Activated CD8-positive, alpha-beta memory T cell treated with anti-CD3 and anti-CD28 coated beads, Interleukin-2, amount 50 U/mL, for 1 hour (primary cell): ENCODE measurements at regions not wholly inside any gene's neighbourhood (a gene's known extent, or its start where the extent isn't known, plus 50 kb on each side); places are given as distances from the start of the nearest gene placed in this dataset.
"Not testable (repeated sequence)": the region's sequence is repeated elsewhere in the genome, so short reads cannot be mapped to it uniquely, and the experiment has no call there.

Source experiments
- DNase-seq: peaks from one replicate; pipeline ENCODE4 v3.0.0-alpha.2; 2020; ENCODE audit errors: extremely low read depth

DNA sequence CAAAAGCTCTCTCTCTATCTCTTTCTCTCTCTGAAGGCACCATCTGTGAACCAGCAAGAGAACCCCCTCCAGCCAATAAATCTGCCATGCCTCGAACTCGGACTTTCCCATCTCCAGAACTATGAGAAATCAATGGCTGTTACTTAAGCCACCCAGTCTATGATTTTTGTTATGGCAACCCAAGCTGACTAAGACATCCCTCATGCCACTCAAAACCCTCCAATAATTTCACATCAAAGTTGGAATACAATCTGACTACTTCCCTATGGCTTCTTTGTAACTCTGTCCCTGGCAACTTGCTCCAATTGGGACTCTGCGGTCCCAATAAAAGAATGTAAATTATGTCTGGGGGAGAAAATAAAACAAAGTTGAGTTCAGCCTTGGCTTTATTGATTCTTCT is 265.7 kb downstream of the SHOX start:
- no peak for DNase-seq

DNA sequence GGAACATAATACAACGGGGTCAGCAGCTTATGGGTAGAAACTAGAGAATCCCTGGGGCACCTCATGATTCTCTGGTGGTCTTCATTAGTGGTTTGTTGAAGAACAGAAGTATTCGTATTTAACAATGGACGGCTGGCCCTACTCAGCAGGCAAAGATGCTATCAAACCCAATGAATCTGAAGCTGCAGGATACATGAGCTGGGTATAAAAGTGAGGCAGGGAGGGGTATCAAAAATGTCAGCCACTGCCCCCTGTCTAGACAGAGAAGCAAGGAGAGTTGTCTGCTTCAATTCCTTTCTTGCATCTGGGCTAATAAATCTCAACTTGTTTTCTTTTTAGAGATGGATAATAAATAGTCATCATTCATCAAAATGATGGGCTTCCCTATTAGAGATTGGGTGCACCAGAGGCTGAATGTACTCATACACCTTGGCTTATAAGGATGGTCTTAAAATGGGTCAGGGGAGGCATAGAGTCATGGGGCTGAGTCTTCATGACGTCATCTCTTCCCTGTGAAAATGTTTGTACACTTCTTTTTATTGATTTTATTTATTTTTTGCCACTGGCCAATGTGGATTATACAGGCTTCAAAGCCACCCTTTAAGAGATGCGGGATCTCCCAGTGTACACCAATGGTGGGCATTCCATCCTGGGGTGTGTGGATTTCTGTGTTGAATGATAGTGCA is 259.5 kb downstream of the SHOX start:
- DNase-seq, result no peak

DNA sequence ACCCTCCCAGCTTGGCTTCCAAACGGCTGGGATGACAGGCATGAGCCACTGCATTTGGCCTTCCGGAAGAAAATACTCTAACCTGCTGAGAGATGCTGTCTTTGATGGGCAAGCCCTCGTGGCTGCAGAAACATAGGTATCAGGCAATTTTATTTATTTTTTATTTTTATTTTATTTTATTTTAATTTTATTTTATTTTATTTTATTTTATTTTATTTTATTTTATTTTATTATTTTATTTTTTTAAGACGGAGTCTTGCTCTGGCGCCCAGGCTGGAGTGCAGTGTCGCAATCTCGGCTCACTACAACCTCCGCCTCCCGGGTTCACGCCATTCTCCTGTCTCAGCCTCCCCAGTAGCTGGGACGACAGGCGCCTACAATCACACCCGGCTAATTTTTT is 257.1 kb downstream of the SHOX start:
- not testable (repeated sequence) for DNase-seq

DNA sequence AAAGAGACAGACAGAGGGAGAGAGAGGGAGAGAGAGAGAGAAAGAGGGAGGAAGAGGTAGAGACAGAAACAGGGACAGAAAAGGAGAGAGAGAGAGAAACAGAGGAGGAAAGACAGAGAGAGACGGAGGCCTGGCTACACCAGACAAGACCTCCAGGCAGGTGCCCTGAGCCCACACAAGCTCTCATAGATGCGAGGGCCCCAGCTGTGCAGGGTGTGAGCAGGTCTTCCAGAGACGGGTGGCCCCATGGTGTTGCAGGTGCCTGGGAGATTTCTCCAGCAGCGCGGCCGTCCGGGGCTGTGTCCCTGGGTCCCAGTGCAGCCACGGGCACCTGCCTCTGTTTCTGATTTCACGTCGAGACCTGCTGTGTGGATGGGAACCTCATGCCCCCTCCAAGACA is 253.0 kb downstream of the SHOX start:
- no peak for DNase-seq

DNA sequence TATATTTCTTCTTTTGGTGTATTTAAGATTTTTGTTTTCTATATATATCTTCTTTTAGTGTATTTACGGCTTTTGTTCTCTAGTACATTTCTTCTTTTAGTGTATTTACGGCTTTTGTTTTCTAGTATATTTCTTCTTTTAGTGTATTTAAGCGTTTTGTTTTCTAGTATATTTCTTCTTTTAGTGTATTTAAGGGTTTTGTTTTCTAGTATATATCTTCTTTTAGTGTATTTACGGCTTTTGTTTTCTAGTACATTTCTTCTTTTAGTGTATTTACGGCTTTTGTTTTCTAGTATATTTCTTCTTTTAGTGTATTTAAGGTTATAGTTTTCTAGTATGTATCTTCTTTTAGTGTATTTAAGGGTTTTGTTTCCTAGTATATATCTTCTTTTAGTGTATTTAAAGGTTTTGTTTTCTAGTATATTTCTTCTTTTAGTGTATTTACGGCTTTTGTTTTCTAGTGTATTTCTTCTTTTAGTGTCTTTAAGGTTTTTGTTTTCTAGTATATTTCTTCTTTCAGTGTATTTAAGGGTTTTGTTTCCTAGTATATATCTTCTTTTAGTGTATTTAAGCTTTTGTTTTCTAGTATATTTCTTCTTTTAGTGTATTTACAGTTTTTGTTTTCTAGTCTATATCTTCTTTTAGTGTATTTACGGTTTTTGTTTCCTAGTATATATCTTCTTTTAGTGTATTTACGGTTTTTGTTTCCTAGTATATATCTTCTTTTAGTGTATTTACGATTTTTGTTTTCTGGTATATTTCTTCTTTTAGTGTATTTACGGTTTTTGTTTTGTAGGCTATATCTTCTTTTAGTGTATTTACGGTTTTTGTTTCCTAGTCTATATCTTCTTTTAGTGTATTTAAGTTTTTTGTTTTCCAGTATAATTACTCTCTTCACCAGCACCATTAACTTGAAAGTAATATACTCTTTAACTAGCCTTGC is 249.4 kb downstream of the SHOX start:
- not testable (repeated sequence) for DNase-seq

DNA sequence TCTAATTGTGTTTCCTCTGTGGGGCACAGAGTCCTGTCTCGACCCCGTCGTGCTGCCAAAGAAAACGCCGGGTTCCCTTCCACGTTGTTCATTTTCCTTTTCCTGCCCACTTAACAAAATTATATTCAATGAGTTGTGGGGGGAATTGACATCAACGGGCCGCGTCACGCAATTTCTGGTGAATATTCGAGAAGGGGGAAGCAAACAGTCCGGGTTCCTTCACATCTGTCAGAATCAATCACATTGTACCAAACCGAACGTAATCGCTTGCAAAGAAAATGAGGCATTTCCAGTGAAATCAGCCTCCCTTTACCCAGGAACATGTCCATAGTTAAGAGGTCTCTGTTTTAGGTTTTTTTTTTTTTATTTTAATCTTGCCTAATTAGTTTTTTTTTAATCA is 243.5 kb downstream of the SHOX start:
- DNase-seq, result no peak

DNA sequence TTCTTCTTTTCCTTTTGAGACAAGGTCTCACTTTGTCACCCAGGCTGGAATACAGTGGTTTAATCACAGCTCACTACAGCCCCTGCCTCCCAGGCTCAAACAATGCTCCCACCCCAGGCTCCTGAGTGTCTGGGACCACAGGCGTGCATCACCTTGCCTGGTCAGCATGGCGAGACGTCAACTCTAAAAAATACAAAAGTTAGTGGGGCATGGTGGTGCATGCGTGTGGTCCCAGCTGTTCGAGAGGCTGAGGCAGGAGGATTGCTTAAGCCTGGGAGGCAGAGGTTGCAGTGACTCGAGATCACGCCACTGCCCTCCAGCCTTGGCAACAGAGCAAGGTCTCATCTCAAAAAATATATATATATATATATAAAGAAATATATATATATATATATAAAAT is 242.4 kb downstream of the SHOX start:
- DNase-seq, result no peak

DNA sequence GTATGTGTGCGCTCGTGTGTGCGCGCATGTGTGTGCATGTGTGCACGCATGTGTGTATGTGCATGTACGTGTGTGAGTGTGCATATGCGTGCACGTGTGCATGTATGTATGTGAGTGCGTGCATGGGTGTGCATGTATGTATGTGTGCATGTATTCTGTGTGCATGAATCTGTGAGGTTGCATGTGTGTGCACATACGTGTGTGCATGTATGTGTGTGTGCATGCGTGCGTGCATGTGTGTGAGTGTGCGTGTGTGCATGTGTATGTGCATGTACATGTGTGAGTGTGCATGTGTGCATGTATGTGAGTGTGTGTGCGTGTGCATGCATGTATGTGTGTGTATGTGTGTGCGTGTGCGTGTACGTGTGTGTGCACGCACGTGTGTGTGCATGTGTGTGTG is 241.5 kb downstream of the SHOX start:
- no peak for DNase-seq

DNA sequence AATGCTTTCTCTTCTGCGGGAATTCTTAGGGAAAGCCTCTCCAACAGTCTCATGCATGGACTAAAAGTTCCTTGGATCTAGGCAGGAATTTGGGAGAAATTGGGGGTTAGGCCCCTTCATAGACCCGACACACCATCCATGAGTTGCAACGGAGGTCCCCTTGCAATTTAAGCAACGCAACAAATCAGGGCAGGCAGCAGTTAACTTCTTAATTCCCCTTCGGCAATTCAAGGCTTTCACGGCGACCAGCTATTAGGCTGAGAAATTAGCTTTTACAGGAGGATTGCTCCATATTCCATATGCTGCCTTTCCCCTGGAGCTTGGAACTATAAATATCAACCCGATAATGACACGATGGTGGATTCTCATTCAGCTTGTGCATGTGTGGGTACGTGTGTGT is 241.0 kb downstream of the SHOX start:
- DNase-seq, result no peak

DNA sequence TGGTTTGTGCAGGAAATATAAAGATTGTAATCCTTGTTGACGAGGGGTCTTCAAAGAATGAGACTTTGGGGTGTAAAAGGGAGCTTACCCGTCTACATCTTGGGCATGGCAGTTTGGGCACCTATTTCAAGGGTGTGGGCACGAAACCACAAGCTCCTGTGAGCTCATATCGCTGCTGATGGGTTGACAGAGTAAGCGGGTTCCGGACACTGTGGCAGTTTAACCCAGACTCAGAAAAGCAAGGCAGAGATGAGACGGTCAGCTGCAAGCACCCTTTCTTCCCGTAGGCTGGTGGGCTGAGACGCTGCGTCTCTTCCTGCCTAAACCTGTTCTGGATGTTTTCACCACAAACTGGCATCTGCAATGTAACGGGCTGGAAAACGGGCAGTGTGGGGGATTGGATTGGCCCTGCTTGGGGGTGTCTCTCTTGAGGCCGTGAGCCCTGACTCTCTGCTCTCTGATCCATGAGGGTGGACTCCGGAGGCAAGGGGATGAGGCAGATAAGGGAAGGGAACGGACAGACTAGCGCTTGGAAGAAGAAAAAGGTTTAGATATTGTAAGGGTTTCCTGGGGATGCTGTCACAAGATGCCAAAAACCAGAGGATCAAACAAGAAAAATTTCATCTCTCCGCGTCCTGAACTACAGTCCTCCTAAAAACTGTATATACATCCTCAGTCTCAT is 237.5 kb downstream of the SHOX start:
- DNase-seq, result no peak

DNA sequence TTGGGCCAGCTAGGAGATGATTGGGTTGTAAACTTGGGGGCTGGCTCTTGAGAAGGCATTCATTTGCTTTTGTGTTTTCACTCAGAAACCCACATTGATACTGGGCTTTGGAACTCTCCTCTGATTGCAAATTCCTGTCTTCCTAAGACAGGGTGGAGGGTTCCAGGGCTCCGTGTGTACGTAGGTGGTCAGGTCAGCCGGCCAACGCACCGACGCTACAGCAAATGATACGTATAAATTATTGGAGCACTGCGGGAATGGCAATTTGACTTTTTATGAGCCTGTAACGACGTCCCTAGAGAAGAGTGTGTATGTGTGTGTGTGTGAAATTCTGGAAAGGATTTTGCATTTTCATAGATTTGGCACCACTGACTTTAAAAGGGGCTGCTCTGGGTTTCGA is 236.9 kb downstream of the SHOX start:
- no peak for DNase-seq

DNA sequence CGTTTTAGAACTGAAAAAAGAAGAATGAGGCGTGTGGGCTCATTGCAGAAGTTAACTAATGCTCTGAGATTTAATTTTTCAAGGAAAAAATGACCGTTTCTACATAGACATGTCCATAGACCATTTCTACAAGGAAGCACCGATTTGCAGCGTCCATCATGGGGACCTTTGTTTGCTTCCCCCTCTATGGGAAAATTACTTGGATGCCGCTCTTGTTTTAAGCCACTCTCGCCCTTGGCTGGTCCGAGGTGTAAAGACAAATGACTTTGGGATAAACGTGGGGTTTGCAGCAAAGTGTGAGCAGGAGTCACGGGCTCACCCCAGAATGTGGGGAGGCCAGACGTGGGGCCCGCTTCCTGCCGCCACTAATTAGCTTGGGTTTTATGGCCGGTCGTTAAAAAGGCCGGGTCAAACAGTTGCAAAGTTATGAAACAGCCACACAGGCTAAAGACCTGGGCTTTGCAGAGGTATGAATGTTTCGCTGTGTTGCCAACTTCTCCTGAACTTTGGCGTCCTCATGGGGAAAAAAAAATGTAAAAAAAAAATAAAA is 235.9 kb downstream of the SHOX start:
- no peak for DNase-seq

DNA sequence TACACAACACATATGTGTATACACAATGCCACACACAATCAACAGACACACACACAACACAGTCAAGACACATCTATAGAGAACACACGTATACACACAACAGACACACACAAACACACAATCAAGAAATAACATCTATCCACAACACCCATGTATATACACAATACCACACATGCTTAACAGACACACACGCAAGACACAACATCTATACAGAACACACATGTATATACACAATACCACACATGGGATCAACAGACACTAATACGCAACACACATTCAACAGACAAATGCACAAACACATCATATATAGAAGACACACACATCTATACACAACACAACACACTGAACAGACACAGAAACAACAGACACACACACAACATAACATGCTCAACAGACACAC is 234.8 kb downstream of the SHOX start:
- no peak for DNase-seq

DNA sequence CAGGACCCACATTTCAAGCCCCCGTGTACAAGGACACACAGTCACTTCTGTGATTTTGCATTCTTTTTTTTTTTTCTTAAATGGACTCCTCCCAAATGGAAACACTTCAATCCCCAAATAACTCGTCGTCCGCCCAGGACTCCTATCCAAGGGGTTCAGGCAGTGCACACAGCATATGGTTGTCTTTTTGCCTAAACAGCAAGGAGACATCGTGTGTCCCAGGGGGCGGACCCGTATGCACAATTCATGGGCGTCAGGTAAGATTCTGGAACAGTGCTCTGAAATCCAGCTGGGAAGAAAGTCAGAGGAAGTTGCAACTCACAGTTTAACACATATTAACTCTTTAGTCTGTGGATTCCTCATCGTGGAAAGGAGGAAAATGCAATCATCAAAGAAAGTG is 231.3 kb downstream of the SHOX start:
- DNase-seq, result no peak

DNA sequence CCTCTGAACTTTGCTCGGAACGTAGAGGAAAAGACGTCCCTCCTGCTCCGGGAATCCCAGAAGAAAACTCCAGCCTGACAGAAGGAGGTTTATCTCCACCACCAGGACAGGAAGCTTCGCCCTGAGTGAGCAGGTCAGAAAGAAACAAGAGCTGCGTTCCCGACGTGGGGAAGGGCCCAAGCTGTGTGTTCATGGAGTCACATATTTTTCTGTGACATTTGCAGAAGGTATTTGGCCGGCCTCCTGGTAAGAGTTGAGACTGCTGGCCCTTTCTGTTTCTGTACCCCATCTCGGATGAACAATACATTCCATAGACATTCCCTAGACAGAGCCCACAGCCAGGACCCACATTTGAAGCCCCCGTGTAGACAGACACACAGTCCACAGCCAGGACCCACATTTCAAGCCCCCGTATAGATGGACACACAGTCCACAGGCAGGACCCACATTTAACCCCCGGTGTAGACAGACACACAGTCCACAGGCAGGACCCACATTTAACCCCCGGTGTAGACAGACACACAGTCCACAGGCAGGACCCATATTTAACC is 230.8 kb downstream of the SHOX start:
- DNase-seq, result no peak

DNA sequence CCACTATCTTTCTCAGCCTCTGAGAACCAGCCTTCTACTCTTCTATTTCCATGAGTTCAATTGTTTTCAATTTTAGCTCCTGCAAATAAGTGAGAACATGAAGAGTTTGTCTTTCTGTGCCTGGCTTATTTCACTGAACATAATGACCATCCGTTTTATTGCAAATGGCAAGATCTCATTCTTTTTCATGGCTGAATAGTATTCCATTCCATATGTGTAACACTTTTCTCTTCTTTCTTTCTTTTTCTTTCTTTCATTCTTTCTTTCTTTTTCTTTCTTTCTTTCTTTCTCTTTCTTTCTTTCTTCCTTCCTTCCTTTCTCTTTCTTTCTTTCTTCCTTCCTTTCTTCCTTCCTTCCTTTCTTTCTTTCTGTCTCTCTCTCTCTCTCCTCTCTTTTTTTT is 228.7 kb downstream of the SHOX start:
- no peak for DNase-seq

DNA sequence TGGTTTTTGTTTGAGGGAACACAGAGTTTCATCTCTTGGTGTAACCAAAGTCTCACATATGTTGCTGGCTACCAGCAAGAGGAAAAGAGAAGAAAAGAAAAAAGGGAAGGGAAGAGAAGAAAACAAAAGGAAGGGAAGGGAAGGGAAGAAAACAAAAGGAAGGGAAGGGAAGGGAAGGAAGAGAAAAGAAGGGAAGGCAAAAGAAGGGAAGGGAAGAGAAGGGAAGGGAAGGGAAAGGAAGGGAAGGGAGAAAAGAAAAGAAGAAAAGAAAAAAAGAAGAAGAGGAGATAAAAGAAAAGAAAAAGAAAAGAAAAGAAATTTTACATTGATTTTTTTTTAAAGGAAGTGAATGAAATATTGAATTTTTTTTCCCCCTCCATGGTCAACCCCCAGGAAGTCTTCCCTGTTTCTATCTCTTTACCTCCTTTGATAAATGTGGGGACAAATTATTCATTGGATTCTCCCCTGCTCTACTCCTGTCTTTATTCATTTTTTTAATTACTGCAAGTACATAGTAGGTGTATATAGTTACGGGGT is 228.0 kb downstream of the SHOX start:
- no peak for DNase-seq

DNA sequence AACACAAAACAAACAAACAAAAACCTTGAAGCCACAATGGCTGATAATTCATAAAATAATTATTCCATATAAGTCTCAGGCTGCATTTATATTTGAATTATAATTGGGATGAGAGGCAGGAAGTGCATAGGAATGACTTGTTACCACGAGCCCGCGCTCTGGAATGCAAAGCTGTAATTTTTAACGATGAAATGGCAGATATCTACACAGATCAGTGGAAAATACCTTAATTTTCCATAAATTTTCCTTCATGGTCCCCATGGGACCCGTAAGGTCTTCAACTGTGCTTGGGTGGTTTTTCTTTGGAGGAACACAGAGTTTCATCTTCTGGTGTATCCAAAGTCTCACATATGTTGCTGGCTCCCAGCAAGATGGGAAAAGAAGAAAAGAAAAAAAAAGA is 226.8 kb downstream of the SHOX start:
- no peak for DNase-seq

DNA sequence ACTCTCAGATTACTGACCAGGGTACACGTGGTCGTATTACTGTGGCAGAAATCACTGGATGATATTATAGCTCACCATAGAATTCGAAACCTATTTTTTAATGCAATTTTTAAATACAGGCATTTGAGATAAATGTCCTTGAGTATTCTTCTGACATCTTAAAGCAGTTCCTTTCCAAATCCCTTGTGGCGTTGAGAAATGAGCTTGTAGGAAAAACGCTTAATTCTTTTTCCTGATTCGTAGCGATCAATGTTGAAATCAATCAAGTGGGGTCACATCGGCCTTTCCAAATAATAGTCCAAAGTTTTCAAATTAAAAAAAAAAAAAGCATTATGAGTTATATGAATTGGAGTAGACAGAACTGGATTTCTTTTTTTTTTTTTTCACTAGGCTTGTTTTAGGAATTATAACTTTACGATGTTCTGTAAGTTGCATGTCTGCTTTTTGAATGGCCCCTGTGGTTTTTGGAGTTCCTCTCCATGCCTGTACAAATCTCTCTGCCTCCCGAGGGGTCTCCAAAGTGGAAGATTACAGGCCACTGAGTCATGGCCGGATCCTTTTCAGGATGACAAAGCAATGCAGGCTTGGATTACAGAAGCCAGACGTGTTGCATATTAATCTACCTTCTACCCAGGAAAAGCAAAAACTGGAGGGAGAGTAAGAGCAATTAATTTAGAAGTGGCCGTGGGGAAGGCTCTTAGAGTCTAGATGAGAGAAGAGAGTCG is 226.1 kb downstream of the SHOX start:
- no peak for DNase-seq

DNA sequence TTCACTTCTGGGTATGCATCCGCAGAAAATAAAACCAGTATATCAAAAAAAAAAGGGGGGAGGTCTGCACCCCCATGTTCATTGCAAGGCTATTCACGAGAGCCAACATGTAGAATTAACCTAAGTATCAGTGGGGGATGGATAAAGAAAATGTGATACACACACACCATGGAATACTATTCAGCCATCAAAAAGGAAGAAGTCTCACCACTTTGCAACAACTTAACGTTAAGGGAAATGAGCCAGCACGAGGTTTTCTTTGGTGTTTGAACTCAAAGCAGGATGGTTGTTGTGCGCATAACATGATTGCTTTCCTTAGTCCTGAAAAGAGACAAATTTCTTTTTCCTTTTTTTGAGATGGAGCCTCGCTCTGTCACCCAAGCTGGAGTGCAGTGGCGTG is 222.7 kb downstream of the SHOX start:
- DNase-seq, result no peak

DNA sequence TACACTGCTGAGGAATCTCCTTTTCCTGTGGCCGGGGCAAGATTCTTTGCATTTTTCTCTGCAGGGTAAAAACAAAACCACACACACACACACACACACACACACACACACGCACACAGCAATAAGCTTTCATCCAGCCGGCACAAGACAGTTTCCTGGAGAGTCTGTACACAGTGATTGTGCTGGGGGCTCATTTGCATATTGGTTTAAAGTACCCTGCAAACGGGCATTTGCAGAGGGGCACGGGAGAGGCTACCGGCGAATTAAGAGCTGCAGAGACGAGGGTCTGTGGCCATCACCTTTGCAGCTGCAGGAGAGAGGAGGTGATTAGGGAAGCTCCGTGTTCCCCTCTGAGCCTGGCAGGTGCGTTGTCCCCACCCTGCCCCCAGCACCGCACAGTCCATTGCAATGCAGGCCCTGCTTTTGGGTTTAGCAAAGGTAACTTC is 219.9 kb downstream of the SHOX start:
- DNase-seq, result no peak
